ENCODE measurements at regions not wholly inside any gene's neighbourhood (a gene's known extent, or its start where the extent isn't known, plus 50 kb on each side); places are given as distances from the start of the nearest gene placed in this dataset.

DNA sequence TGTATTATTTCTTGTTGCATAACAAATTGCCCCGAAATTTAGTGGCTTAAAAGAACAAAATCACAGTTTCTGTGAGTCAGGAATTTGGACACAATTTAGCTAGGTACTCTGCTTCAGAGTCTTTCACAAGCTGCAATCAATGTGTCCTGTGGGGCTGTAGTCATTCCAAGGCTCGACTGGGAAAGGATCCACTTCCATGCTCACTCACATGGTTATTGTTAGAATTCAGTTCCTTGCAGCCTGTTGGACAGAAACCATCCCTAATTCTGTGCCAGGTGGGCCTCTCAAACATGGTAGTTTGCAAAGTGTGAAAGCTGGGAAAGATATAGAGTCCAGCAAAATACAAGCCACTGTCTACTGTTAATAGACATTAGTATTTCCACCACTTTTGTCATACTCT is 59.7 kb upstream of the ARID2 start:
- DNase-seq (ENCODE audit: low read depth), result no peak

DNA sequence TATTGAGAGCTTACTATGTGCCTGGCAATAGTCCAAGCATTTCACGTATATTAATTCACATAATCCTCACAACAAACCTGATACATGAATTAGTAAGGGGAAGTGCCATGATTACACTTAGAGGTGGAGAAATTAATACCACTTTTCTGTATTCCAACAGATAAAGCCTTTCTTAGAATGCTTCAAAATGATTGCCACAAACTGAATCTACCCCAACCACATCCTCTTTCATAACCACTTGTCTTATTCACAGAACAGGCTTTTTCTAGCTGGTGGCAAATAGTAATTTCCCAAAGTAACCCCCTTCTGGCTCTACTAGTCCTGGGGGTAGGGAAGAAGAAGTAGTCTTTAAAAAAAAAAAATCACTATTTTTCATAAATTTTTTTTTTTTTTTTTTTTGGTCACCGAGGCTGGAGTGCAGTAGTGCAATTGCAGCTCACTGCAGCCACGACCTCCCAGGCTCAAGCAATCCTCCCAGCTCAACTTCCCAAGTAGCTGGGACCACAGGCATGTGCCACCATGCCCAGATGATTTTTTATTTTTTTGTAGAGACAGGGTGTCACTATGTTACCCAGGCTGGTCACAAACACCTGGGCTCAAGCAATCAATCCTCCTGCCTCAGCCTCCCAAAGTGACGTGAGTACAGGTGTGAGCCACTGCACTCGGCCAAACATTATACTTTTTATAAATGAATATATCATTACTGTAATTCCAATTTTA is 59.0 kb upstream of the ARID2 start:
- DNase-seq (ENCODE audit: low read depth), result no peak

DNA sequence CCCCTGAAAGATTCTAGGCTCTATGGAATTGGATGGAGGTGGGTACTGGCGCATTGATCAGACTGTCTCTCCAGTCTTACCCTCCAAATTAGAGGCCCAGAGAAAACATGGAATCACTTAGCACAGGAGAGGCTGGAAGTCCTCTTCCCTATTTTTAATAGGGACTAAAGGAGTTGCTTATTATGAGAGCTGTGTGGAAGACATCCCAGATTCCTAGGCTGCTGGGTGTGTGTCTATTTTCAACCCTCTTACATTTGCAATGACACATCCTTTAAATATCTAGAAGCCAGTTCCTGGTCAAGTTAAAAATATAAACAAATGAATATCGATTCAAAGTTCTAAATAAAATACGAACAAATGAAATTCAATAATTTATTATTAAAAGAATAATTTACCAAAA is 58.3 kb upstream of the ARID2 start:
- peak; percentile 2 for DNase-seq (ENCODE audit: low read depth)

DNA sequence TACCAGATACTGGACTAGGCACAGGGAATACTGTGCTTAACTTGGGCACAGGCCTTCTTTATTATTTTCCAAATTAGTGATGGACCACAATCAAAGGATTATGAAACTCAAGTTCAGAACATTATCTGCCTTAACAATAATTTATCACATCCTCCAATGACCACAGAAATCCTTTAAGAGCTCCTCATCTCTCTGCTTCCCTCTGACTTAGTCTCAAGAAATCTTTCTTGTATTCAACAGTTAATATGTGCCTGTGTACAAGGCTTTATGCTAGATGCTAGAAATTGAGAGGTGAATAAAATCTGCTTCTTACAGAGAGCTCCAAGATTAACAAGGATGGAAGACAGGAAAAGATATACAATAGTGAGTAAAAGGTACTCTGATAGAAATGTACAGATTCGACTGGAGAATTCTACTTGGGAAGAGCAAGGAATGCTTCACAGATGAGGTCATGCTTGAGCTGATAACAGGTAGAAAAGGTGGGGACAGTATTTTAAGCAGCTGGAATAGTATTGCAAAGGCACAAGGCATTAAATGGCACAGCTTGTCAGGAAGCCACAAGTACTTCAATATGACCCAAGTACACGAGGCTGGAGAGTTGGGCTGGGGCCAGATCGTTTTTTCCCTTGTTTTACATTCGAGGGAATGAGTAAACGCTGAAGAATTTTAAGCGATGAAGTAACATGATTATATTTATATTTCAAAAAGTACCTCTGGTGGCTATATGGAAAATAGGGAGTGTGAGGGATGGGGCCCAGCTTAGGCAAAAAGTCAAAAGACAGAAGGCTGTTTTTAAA is 55.1 kb upstream of the ARID2 start:
- peak; percentile 25 for DNase-seq (ENCODE audit: low read depth)

DNA sequence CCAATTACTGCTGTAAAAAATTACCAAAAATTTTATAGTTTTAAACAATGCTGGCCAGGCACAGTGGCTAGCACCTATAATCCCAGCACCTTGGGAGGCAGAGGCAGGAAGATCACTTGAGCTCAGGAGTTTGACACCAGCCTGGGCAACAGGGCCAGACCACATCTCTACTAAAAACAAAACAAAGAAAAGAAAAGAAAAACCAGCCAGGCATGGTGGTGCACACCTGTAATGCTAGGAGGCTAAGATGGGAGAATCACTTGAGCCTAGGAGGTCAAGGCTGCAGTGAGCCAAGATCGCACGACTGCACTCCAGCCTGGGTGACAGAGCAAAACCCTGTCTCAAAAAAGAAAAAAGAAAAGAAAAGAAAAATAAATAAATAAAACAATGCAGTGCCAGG is 54.0 kb upstream of the ARID2 start:
- no peak for DNase-seq (ENCODE audit: low read depth)
